Aorta (tissue), 5 donors: ENCODE measurements at regions not wholly inside any gene's neighbourhood (a gene's known extent, or its start where the extent isn't known, plus 50 kb on each side); places are given as distances from the start of the nearest gene placed in this dataset.

Experiments used
- ATAC-seq: fragments of 200-7000 bp; cut with Tn5 transposase; one replicate; pipeline ENCODE4 v1.9.1; 2022; ENCODE audit warnings: moderate library complexity; ENCODE audit not compliant: low FRiP score
- DNase-seq, 2 donors: peaks; one replicate each; pipeline ENCODE4 v3.0.0-alpha.2; 2020
- H3K27ac ChIP-seq, 2 donors: one replicate each; pipeline ENCODE4 v1.5.1; 2013; ENCODE audit warnings: low read length in 2 of 2, mild to moderate bottlenecking in 2 of 2, moderate library complexity in 2 of 2, control low read depth in 1 of 2, inconsistent platforms in 1 of 2, low read depth in 1 of 2
- H3K27me3 ChIP-seq, 2 donors: one replicate each; pipeline ENCODE4 v1.6.1; 2013; ENCODE audit warnings: control low read depth in 1 of 2, low read length in 1 of 2, mild to moderate bottlenecking in 1 of 2, moderate library complexity in 1 of 2; ENCODE audit not compliant: insufficient read depth in 2 of 2, control insufficient read depth in 1 of 2
- H3K36me3 ChIP-seq, 2 donors: one replicate each; pipeline ENCODE4 v1.6.1; 2013; ENCODE audit warnings: control low read depth in 1 of 2, low read length in 1 of 2, mild to moderate bottlenecking in 1 of 2; ENCODE audit not compliant: insufficient read depth in 2 of 2, control insufficient read depth in 1 of 2
- H3K4me1 ChIP-seq, 2 donors: one replicate each; pipeline ENCODE4 v1.6.1; 2013; ENCODE audit warnings: low read length in 2 of 2, control low read depth in 1 of 2, mild to moderate bottlenecking in 1 of 2, moderate library complexity in 1 of 2; ENCODE audit not compliant: insufficient read depth in 2 of 2, control insufficient read depth in 1 of 2
- H3K4me3 ChIP-seq, 2 donors: one replicate each; pipeline ENCODE4 v1.5.1; 2013; ENCODE audit warnings: low read length in 2 of 2, control low read depth in 1 of 2, mild to moderate bottlenecking in 1 of 2
- H3K9me3 ChIP-seq: one replicate; pipeline ENCODE4 v1.6.1; 2013; ENCODE audit warnings: mild to moderate bottlenecking, low read length; ENCODE audit not compliant: control insufficient read depth
- WGBS, 2 donors: extraction: QIAGEN DNeasy Blood & Tissue Kit; methylation state at CpG; one replicate each; pipeline ENCODE4 v1.1.7; 2013; 5-methylcytosine and 5-hydroxymethylcytosine counted together
- intact Hi-C, 2 donors: fragments of 100-400 bp; cut with DNase I; formaldehyde crosslinking; loops; one replicate each; pipeline versions ENCODE4 v1.14.2 to v1.15.0; 2022
- donor health status: healthy with polysubstance abuse.
- donor health status: Bipolar disorder and iron deficiency.
- donor health status: DM: no; HTN: no; CAD: no.
- donor health status: DM: no; HTN: no; CAD: no.
- donor health status: DM: yes; HTN: yes; CAD: no.

- no peak overlapping the region for H3K27ac ChIP-seq
- no peaks in the 10 kb centered on the region for H3K4me1 ChIP-seq
- ATAC-seq (no peak), DNase-seq (no peak)
- 74 to 78% methylated on average over 5 of the region's 5 CpGs for WGBS, 2 donors
- intact Hi-C loops = no loop called here
- H3K9me3 ChIP-seq = peaks cover 1% of the 10 kb centered on the region
- H3K36me3 ChIP-seq = peaks cover 0 to 1% of the 10 kb centered on the region in 2 donors
- no peak overlapping the region for H3K4me3 ChIP-seq
- no peaks in the 10 kb centered on the region for H3K27me3 ChIP-seq
Observed at GRCh38 chr12:30578426-30578825, 117.2 kb downstream of the IPO8 start.

DNA sequence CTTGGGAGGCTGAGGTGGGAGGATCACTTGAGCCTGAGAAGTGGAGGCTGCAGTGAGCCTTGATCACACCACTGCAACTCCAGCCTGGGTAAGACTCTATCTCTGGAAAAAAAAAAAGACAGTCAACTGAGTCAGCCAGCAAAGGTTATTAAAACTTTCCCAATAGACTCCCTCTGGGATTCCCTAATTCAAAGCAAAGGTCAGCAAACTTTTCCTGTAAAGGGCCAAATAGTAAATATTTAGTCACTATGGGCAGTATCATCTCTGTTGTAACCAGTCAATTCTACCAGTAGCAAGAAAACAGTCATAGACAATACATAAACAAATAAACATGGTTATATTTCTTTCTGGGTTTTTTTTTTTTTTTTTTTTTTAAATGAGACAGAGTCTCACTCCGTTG, 122.5 kb downstream of the IPO8 start:
- 82 to 89% methylated on average over 1 of the region's 1 CpG for WGBS, 2 donors
- DNase-seq (no peak), ATAC-seq (no peak)
- Histone ChIP-seq H3K36me3 (no peaks in the 10 kb centered on the region), H3K27me3 (no peaks in the 10 kb centered on the region), H3K9me3 (no peaks in the 10 kb centered on the region), H3K4me1 (no peaks in the 10 kb centered on the region), H3K4me3 (no peak overlapping the region), H3K27ac (no peak overlapping the region)
- intact Hi-C loops = no loop called here

DNA sequence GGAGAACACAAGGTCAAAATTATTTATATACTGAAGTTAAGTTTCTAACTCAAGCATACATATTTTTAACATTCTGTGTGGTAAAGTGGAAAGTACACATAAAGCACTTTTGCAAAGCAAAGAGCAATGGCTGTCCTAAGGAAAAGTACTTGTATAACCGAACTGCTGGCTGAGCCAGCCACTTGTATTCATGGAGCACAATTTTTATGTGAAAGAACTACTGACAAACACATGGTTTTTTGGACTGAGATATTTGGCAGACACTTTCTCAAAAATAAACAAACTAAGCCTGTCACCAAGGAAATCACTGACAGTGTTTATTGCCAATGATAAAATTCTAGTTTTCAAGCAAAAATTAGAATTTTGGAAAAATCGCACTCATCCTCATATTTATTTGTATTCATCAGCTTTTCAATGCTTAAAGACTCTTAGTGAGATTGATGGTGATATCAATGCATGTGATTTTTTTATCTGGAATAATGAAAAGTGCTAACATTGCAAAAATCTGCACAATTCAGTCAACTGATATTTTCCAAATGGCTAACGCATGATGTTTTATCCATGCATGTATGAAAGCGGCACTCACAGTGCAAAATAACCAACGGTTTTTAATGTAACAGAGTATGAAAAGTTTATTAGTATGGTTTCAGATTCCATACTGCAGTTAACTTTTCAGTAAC, 125.3 kb downstream of the IPO8 start:
- 76 to 83% methylated on average over 5 of the region's 5 CpGs for WGBS, 2 donors
- intact Hi-C loops = no loop called here
- H3K27ac ChIP-seq = no peak overlapping the region
- H3K9me3 ChIP-seq = no peaks in the 10 kb centered on the region
- no peak for DNase-seq
- H3K27me3 ChIP-seq = no peaks in the 10 kb centered on the region
- H3K4me3 ChIP-seq = no peak overlapping the region
- H3K4me1 ChIP-seq = no peaks in the 10 kb centered on the region
- no peaks in the 10 kb centered on the region for H3K36me3 ChIP-seq
- no peak for ATAC-seq

DNA sequence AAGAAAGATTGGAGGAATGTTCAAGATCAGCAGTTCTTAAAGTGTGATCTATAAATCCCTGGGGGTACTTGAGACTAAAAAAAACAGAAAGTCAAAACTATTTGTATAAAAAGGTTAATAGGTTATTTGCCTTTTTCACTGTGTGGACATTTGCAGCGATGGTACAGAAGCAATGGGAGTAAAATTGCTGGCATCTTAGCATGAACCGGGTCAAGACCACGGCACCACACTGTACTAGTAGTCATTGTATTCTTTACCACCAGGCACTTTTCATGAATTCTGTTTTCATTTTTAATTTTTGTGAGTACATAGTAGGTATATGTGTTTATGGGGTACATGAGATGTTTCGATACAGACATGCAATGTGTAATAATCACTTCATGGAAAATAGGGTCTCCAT, 126.2 kb downstream of the IPO8 start:
- Histone ChIP-seq H3K27ac (no peak overlapping the region), H3K9me3 (no peaks in the 10 kb centered on the region), H3K4me1 (no peaks in the 10 kb centered on the region), H3K4me3 (no peak overlapping the region), H3K27me3 (no peaks in the 10 kb centered on the region), H3K36me3 (no peaks in the 10 kb centered on the region)
- WGBS, 2 donors = 30 to 51% methylated on average over 4 of the region's 4 CpGs
- DNase-seq (no peak), ATAC-seq (no peak)
- intact Hi-C loops = no loop called here

DNA sequence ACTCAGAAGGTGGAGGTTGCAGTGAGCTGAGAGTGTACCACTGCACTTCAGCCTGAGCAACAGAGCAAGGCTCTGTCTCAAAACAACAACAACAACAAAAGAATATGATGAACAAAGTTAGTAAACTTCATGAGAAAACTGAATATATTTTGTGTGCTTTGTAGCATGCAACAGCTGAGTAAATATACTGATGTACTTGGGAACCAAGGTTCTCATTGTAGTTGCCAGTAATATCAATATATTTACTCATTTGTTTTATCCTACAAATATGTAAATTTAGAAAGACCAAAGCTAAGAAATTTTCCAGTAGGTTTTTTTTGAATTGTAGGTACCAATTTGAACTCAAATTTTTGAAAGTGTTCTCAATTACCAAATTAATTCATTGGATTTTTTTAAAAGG, 127.2 kb downstream of the IPO8 start:
- Histone ChIP-seq H3K9me3 (no peaks in the 10 kb centered on the region), H3K4me3 (no peak overlapping the region), H3K36me3 (no peaks in the 10 kb centered on the region), H3K27ac (no peak overlapping the region), H3K27me3 (no peaks in the 10 kb centered on the region), H3K4me1 (no peaks in the 10 kb centered on the region)
- ATAC-seq (no peak), DNase-seq (no peak)
- intact Hi-C loops = no loop called here

DNA sequence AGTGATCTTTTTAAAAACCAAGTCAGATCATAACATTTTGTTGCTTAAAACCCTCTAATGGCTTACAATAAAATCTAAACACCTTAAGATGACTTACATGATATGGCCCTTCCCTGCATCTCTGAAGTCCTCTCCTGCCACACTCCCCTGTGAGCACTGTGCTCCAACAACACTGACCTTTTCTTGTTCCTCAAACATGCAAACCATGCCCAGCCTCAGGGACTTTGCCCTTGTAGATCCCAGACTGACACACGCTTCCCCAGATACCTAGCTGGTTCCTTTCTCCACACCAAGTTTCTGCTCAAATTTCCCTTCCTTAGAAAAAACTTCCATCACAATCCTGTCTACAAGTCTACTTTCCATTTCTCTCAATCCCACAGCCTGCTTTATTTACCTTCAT, 128.6 kb downstream of the IPO8 start:
- DNase-seq = no peak
- WGBS, 2 donors = 71 to 84% methylated on average over 1 of the region's 1 CpG
- intact Hi-C loops = no loop called here
- Histone ChIP-seq H3K9me3 (no peaks in the 10 kb centered on the region), H3K27ac (no peak overlapping the region), H3K36me3 (no peaks in the 10 kb centered on the region), H3K4me1 (no peaks in the 10 kb centered on the region), H3K27me3 (no peaks in the 10 kb centered on the region), H3K4me3 (no peak overlapping the region)
- ATAC-seq = no peak

GRCh38 chr12:30564394-30564793, 131.3 kb downstream of the IPO8 start:
- H3K27me3 ChIP-seq = no peaks in the 10 kb centered on the region

DNA sequence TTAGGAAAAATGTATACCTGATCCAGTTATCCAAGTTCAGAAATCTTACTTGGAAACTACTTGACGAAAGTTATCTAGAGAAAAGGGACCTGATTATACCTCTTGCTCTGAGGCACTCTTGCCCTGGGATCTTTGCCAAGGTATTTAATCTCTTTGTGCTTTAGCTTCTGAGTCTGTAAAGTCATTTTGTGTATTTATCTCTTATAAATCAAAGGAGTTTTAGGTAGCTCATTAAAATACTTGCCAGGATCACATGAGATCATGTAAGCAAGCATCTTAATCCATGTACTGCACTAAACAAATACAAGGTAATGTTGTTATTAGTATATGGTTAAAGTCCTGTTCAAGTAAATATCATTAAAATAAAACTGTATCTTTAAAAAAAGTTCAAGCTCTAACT, 147.5 kb downstream of the IPO8 start:
- intact Hi-C loops = no loop called here
- no peak for ATAC-seq

More at GRCh38 chr12:30564394-30564793, 131.3 kb downstream of the IPO8 start:
- Histone ChIP-seq H3K9me3 (no peaks in the 10 kb centered on the region), H3K36me3 (no peaks in the 10 kb centered on the region), H3K4me3 (no peak overlapping the region), H3K4me1 (no peaks in the 10 kb centered on the region), H3K27ac (no peak overlapping the region)
- ATAC-seq = no peak
- no peak for DNase-seq
- intact Hi-C loops = no loop called here
- WGBS, 2 donors = 64 to 65% methylated on average over 2 of the region's 2 CpGs

GRCh38 chr12:30546121-30546520, 149.5 kb downstream of the IPO8 start:
- no peak overlapping the region for H3K4me3 ChIP-seq
- intact Hi-C loops = no loop called here
- ATAC-seq (no peak), DNase-seq (no peak)
- no peaks in the 10 kb centered on the region for H3K4me1 ChIP-seq
- no peaks in the 10 kb centered on the region for H3K27me3 ChIP-seq
- WGBS, 2 donors = 83% methylated on average over 4 of the region's 4 CpGs
- no peaks in the 10 kb centered on the region for H3K36me3 ChIP-seq
- no peak overlapping the region for H3K27ac ChIP-seq
- H3K9me3 ChIP-seq = peaks cover 3% of the 10 kb centered on the region

More for the DNA sequence above, 147.5 kb downstream of the IPO8 start:
- Histone ChIP-seq H3K4me3 (no peak overlapping the region), H3K36me3 (no peaks in the 10 kb centered on the region), H3K4me1 (no peaks in the 10 kb centered on the region), H3K9me3 (peaks cover 5% of the 10 kb centered on the region), H3K27me3 (peaks cover 0 to 1% of the 10 kb centered on the region in 2 donors), H3K27ac (no peak overlapping the region)
- DNase-seq = no peak
- WGBS, 2 donors = 58 to 65% methylated on average over 1 of the region's 1 CpG
